K562 (cell line): ENCODE measurements at regions not wholly inside any gene's neighbourhood (a gene's known extent, or its start where the extent isn't known, plus 50 kb on each side); places are given as distances from the start of the nearest gene placed in this dataset.

Source experiments
- DEAF1 ChIP-seq: fragments of 450-650 bp; formaldehyde crosslinking; IDR thresholded peaks from 2 replicates; pipeline ENCODE4 v1.4.0; 2020; ENCODE audit warnings: mild to moderate bottlenecking, moderate library complexity
- DPF2 ChIP-seq: fragments of 450-650 bp; IDR thresholded peaks from 2 replicates; pipeline ENCODE4 v1.6.1; 2016
- KDM1A ChIP-seq, 2 experiments: fragments of 450-650 bp; IDR thresholded peaks; 2 replicates each; pipeline ENCODE4 v1.6.1; 2016; ENCODE audit warnings: mild to moderate bottlenecking in 2 of 2
- POU5F1 ChIP-seq: fragments of 150-350 bp; IDR thresholded peaks from 2 replicates; pipeline ENCODE4 v1.6.1; 2014; ENCODE audit warnings: borderline replicate concordance, low read length, low read depth, mild to moderate bottlenecking; ENCODE audit not compliant: partially characterized antibody
- REST ChIP-seq, 2 experiments: fragments of 450-650 bp; formaldehyde crosslinking in 1 of 2; IDR thresholded peaks; 2 replicates each; pipeline versions ENCODE4 v1.4.0 to v1.6.1; 2014 to 2020; ENCODE audit warnings: mild to moderate bottlenecking in 2 of 2, borderline replicate concordance in 1 of 2, low read depth in 1 of 2
- SAFB2 ChIP-seq: fragments of 200-400 bp; formaldehyde crosslinking; IDR thresholded peaks from 2 replicates; pipeline ENCODE4 v1.6.1; 2018; ENCODE audit warnings: borderline replicate concordance, low read length, low read depth, moderate library complexity; ENCODE audit not compliant: severe bottlenecking
- SMC3 ChIP-seq: conservative IDR thresholded peaks from 2 replicates; pipeline ENCODE4 v1.6.1; 2011; ENCODE audit warnings: low read depth, low read length, improper control_type of control experiment; ENCODE audit not compliant: insufficient read depth
- ZHX1 ChIP-seq: fragments of 150-350 bp; conservative IDR thresholded peaks from 2 replicates; pipeline ENCODE4 v1.6.1; 2014; ENCODE audit warnings: low read length
- ZKSCAN3 ChIP-seq: fragments of 250-450 bp; sonication (Bioruptor Pico); IDR thresholded peaks from 2 replicates; pipeline ENCODE4 v1.4.0; 2020
- ZNF511 ChIP-seq: sonication (generic); formaldehyde crosslinking; IDR thresholded peaks from 2 replicates; pipeline ENCODE4 v1.8.0; 2022; ENCODE audit warnings: mild to moderate bottlenecking, missing genetic modification reagents
- ZNF740 ChIP-seq, 3 experiments: fragments of 200-800 bp in 1 of 3; sonication (Bioruptor generic) in 1 of 3; sonication (generic) in 1 of 3; formaldehyde crosslinking in 1 of 3; IDR thresholded peaks; 2 replicates each; pipeline versions ENCODE4 v1.6.1 to v1.8.0; 2016 to 2022; ENCODE audit warnings: mild to moderate bottlenecking in 2 of 3, missing compliant biosample characterization in 2 of 3, missing genetic modification characterization in 2 of 3, missing genetic modification reagents in 1 of 3
- ZNF766 ChIP-seq: fragments of 200-800 bp; sonication (Bioruptor generic); conservative IDR thresholded peaks from 2 replicates; pipeline ENCODE4 v1.6.1; 2016; ENCODE audit warnings: missing genetic modification characterization, missing compliant biosample characterization

- TF ChIP-seq REST (IDR thresholded peaks at IDR 0.05; ENCODE audit: borderline replicate concordance) (peak; percentile 91), REST (CRISPR knock-in tag; IDR thresholded peaks at IDR 0.05; ENCODE audit: low read depth) (no peak), ZNF740 (CRISPR knock-in tag; IDR thresholded peaks at IDR 0.05) (no peak), ZNF740 (tag; IDR thresholded peaks at IDR 0.05) (no peak), ZNF511 (CRISPR knock-in tag) (no peak), SMC3 (peak; percentile 95), ZKSCAN3 (CRISPR knock-in tag) (no peak), ZNF766 (CRISPR knock-in tag) (no peak), DEAF1 (CRISPR knock-in tag) (peak; percentile 92), ZHX1 (no peak), POU5F1 (no peak), DPF2 (no peak), SAFB2 (no peak), KDM1A (IDR thresholded peaks at IDR 0.05) (no peak)
Measured at GRCh38 chr5:174419540-174420132, 304.7 kb upstream of the MSX2 start (continued).
